ENCODE measurements at regions not wholly inside any gene's neighbourhood (a gene's known extent, or its start where the extent isn't known, plus 50 kb on each side); places are given as distances from the start of the nearest gene placed in this dataset.

GRCh38 chr1:240667351-240667750 lies 55.4 kb upstream of the GREM2 start:
- DNase-seq: no peak

GRCh38 chr1:240666568-240667198 lies 54.7 kb upstream of the GREM2 start:
- no peak for DNase-seq

GRCh38 chr1:240663169-240663879 lies 51.4 kb upstream of the GREM2 start:
- DNase-seq: peak; percentile 89

Measured in fibroblast of skin of right quadriceps (primary cell).